GM12865 (cell line): ENCODE measurements at regions not wholly inside any gene's neighbourhood (a gene's known extent, or its start where the extent isn't known, plus 50 kb on each side); places are given as distances from the start of the nearest gene placed in this dataset.

Source experiments
- DNase-seq: peaks from one replicate; pipeline ENCODE4 v3.0.0; 2010; ENCODE audit warnings: low read depth
- H3K4me3 ChIP-seq: 2 replicates; pipeline ENCODE4 v1.5.1; 2011; ENCODE audit warnings: mild to moderate bottlenecking, low read depth, low read length, control low read depth
- CTCF ChIP-seq: IDR thresholded peaks from 2 replicates; pipeline ENCODE4 v1.5.1; 2011; ENCODE audit warnings: low read length, control low read depth, low read depth, inconsistent platforms; ENCODE audit not compliant: insufficient read depth; ENCODE audit errors: missing control alignments

GRCh38 chr4:30281986-30282385 is 438.2 kb upstream of the PCDH7 start:
- no peak for DNase-seq
- TF ChIP-seq CTCF: no peak
- H3K4me3 ChIP-seq: no peak overlapping the region

GRCh38 chr4:30283336-30283735 is 436.8 kb upstream of the PCDH7 start:
- no peak overlapping the region for H3K4me3 ChIP-seq
- DNase-seq: no peak
- no peak for TF ChIP-seq CTCF

GRCh38 chr4:30294295-30294694 is 425.9 kb upstream of the PCDH7 start:
- DNase-seq: no peak
- no peak overlapping the region for H3K4me3 ChIP-seq
- TF ChIP-seq CTCF: no peak

GRCh38 chr4:30295652-30296051 is 424.5 kb upstream of the PCDH7 start:
- DNase-seq: no peak
- TF ChIP-seq CTCF: no peak
- no peak overlapping the region for H3K4me3 ChIP-seq

GRCh38 chr4:30314001-30314400 is 406.2 kb upstream of the PCDH7 start:
- H3K4me3 ChIP-seq: no peak overlapping the region

GRCh38 chr4:30330894-30331652 is 389.1 kb upstream of the PCDH7 start:
- no peak for TF ChIP-seq CTCF
- no peak overlapping the region for H3K4me3 ChIP-seq
- DNase-seq: no peak

More at GRCh38 chr4:30314001-30314400, 406.2 kb upstream of the PCDH7 start:
- no peak for TF ChIP-seq CTCF
- no peak for DNase-seq

- H3K4me3 ChIP-seq: no peak overlapping the region
- no peak for TF ChIP-seq CTCF
- DNase-seq: no peak
These were observed 378.4 kb upstream of the PCDH7 start for GRCh38 chr4:30341731-30342130.
